ENCODE measurements at regions not wholly inside any gene's neighbourhood (a gene's known extent, or its start where the extent isn't known, plus 50 kb on each side); places are given as distances from the start of the nearest gene placed in this dataset.
"Not testable (repeated sequence)": the region's sequence is repeated elsewhere in the genome, so short reads cannot be mapped to it uniquely, and the experiment has no call there.

DNA sequence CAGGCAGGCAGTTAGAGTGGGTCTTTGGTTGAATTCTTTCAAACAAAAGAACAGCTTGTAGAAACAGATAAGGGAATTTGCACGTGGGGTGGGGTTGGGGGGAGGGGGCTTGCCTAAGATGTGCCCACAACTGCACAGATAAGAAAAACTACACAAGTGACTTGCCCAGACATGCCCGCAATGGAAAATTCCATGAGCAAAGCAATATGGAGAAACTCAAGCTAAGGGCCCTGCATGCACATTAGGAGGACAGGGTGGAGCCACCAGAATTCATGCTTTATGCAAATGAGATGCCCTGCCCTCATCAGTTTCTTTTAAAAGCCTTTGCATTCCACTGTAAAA is 755.6 kb upstream of the MIR17HG start:
- Histone ChIP-seq H3K4me1 (no peaks in the 10 kb centered on the region), H3K9me3 (no peaks in the 10 kb centered on the region), H3K27ac (no peak overlapping the region), H3K36me3 (no peaks in the 10 kb centered on the region), H3K4me3 (no peak overlapping the region), H3K27me3 (no peaks in the 10 kb centered on the region)
- WGBS, 2 donors = 43 to 50% methylated on average over 2 of the region's 2 CpGs
- TF ChIP-seq, protein P1, sequence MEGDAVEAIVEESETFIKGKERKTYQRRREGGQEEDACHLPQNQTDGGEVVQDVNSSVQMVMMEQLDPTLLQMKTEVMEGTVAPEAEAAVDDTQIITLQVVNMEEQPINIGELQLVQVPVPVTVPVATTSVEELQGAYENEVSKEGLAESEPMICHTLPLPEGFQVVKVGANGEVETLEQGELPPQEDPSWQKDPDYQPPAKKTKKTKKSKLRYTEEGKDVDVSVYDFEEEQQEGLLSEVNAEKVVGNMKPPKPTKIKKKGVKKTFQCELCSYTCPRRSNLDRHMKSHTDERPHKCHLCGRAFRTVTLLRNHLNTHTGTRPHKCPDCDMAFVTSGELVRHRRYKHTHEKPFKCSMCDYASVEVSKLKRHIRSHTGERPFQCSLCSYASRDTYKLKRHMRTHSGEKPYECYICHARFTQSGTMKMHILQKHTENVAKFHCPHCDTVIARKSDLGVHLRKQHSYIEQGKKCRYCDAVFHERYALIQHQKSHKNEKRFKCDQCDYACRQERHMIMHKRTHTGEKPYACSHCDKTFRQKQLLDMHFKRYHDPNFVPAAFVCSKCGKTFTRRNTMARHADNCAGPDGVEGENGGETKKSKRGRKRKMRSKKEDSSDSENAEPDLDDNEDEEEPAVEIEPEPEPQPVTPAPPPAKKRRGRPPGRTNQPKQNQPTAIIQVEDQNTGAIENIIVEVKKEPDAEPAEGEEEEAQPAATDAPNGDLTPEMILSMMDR (IDR thresholded peaks at IDR 0.05) = no peak
- no peak for TF ChIP-seq POLR2A (IDR thresholded peaks at IDR 0.05)
- intact Hi-C loops (cut with DNase I) = no loop called here
- DNase-seq = no peak

- 69 to 84% methylated on average over 1 of the region's 1 CpG for WGBS, 2 donors
- TF ChIP-seq, protein P1 (IDR thresholded peaks at IDR 0.05) = no peak
- no peak for TF ChIP-seq POLR2A (IDR thresholded peaks at IDR 0.05)
Observed at GRCh38 chr13:90592943-90593342, 754.5 kb upstream of the MIR17HG start.

DNA sequence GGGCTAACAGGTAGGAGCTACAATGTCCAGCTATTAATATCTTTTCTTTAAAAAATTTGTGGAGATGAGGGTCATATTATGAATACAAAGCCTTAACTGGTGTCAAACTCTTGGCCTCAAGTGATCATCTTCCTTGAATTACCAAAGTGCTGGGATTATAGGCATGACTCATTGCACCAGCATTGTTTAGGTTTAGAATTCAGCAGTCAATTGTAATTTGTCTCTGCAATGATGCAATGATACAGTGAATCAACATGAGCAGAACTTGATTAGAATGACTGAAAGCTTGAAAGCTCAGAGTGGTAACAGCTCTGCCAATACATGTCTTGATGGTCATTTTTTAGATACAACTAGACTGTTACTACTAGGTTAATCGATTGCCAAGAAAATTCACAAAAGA is 752.8 kb upstream of the MIR17HG start:
- intact Hi-C loops (cut with DNase I) = no loop called here

More at GRCh38 chr13:90592943-90593342, 754.5 kb upstream of the MIR17HG start:
- Histone ChIP-seq H3K4me1 (no peaks in the 10 kb centered on the region), H3K4me3 (no peak overlapping the region), H3K36me3 (no peaks in the 10 kb centered on the region), H3K9me3 (no peaks in the 10 kb centered on the region), H3K27me3 (no peaks in the 10 kb centered on the region), H3K27ac (no peak overlapping the region)
- no peak for DNase-seq
- intact Hi-C loops (cut with DNase I) = no loop called here

DNA sequence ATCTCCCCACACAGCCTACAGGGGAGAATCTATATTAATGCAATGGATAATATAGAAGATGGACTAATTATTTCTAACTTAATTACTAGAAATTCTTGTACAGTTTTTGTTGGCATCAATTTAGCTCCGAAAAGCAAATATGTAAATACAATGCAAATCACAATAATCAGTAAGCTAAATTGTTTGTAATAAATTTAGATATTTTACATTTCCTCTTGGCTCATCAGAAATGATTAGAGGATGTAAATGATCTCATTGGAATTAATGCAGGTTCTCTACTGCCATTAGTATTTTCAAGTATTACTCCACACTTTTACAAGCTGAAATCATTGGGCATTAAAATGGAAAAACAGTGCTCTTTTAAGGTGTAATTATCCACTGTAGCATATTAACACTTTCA is 741.8 kb upstream of the MIR17HG start:
- H3K27ac ChIP-seq = no peak overlapping the region
- DNase-seq = no peak
- no peak overlapping the region for H3K4me3 ChIP-seq
- WGBS, 2 donors = 59 to 85% methylated on average over 1 of the region's 1 CpG
- H3K4me1 ChIP-seq = no peaks in the 10 kb centered on the region
- no peaks in the 10 kb centered on the region for H3K27me3 ChIP-seq
- H3K9me3 ChIP-seq = no peaks in the 10 kb centered on the region
- intact Hi-C loops (cut with DNase I) = no loop called here
- no peaks in the 10 kb centered on the region for H3K36me3 ChIP-seq
- TF ChIP-seq, protein P1 (IDR thresholded peaks at IDR 0.05) = no peak
- no peak for TF ChIP-seq POLR2A (IDR thresholded peaks at IDR 0.05)

More for the DNA sequence above, 752.8 kb upstream of the MIR17HG start:
- no peak overlapping the region for H3K4me3 ChIP-seq
- no peak for DNase-seq
- H3K27me3 ChIP-seq = no peaks in the 10 kb centered on the region
- 70 to 78% methylated on average over 1 of the region's 1 CpG for WGBS, 2 donors
- H3K4me1 ChIP-seq = no peaks in the 10 kb centered on the region
- no peak overlapping the region for H3K27ac ChIP-seq
- no peaks in the 10 kb centered on the region for H3K36me3 ChIP-seq
- TF ChIP-seq POLR2A (IDR thresholded peaks at IDR 0.05) = no peak
- TF ChIP-seq, protein P1 (IDR thresholded peaks at IDR 0.05) = no peak
- no peaks in the 10 kb centered on the region for H3K9me3 ChIP-seq

DNA sequence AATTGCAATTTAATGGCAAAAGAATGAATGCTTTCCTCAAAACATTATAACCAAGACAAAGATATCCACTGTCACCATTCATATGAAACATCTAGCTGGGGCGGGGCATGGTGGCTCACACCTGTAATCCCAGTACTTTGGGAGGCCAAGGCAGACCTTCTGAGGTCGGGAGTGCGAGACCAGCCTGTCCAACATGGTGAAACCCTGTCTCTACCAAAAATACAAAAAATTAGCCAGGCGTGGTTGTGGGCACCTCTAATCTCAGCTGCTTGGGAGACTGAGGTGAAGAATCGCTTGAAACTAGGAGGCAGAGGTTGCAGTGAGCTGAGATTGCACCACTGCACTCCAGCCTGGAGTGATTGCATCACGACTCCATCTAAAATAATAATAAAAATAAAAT is 740.6 kb upstream of the MIR17HG start:
- DNase-seq; H3K4me1 ChIP-seq; H3K36me3 ChIP-seq; H3K27me3 ChIP-seq; H3K4me3 ChIP-seq; intact Hi-C loops (cut with DNase I); H3K9me3 ChIP-seq; H3K27ac ChIP-seq: not testable (repeated sequence)
- WGBS, 2 donors = 49 to 83% methylated on average over 5 to 6 of the region's 6 CpGs

DNA sequence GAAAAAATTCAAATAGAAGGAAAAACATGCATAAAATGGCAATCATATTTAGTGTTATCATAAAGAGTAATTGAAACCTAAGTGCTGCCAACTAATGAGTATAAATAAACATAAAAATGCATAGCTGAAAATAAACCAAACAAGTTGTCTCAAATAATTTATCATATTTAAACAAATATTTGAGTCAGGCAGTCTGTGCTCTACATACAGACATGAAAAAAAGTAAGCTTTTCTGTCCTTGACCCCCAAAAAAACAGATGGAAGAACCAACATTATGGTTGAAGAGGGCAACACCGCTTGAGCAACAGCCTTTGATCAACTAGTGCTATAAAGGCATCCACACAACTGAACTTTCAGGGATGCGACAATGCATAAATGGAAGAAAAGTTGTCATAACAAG is 735.1 kb upstream of the MIR17HG start:
- Histone ChIP-seq H3K27ac (no peak overlapping the region), H3K36me3 (no peaks in the 10 kb centered on the region), H3K9me3 (peaks cover 0 to 9% (median 0%) of the 10 kb centered on the region in 3 donors), H3K4me3 (no peak overlapping the region), H3K4me1 (no peaks in the 10 kb centered on the region), H3K27me3 (no peaks in the 10 kb centered on the region)
- intact Hi-C loops (cut with DNase I) = no loop called here
- 63 to 79% methylated on average over 2 of the region's 2 CpGs for WGBS, 2 donors
- TF ChIP-seq POLR2A (IDR thresholded peaks at IDR 0.05) = no peak
- TF ChIP-seq, protein P1 (IDR thresholded peaks at IDR 0.05) = no peak
- no peak for DNase-seq

All from esophagus squamous epithelium (tissue), 5 donors.